Gastroesophageal sphincter (tissue), 3 donors: ENCODE measurements at regions not wholly inside any gene's neighbourhood (a gene's known extent, or its start where the extent isn't known, plus 50 kb on each side); places are given as distances from the start of the nearest gene placed in this dataset.

Source experiments
- CTCF ChIP-seq, 4 experiments: fragments of 200-600 bp in 2 of 4; fragments of 450-650 bp in 2 of 4; sonication (generic) in 1 of 4; IDR thresholded peaks; one replicate each; pipeline ENCODE4 v1.5.1; 2017 to 2019; ENCODE audit warnings: antibody characterized with exemption in 4 of 4, mild to moderate bottlenecking in 2 of 4, moderate library complexity in 2 of 4
- EP300 ChIP-seq: sonication (generic); formaldehyde crosslinking; IDR thresholded peaks from one replicate; pipeline ENCODE4 v1.6.1; 2017; ENCODE audit warnings: antibody characterized with exemption, mild to moderate bottlenecking

DNA sequence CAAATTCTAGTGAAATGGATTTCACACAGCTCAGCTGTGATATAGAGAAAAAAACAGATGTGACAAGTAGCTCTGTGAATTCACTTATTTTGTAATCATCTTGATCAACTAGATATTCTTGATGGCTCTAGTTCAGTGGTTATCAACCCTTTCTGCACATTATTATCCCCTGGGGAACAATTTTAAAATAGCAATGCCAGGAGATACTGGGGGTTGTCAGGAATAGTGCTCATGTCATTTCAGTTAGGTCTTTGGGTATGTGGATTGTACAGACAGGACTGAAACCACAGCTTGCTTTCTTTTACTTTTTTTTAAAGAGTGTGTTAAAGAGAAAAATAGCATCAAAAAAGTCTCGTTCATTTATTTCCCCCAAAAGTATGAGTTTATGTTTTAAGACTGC is 269.0 kb upstream of the PDGFD start:
- TF ChIP-seq CTCF (IDR thresholded peaks at IDR 0.05) = no peak
- no peak for TF ChIP-seq EP300
